ENCODE measurements at regions not wholly inside any gene's neighbourhood (a gene's known extent, or its start where the extent isn't known, plus 50 kb on each side); places are given as distances from the start of the nearest gene placed in this dataset.
"Not testable (repeated sequence)": the region's sequence is repeated elsewhere in the genome, so short reads cannot be mapped to it uniquely, and the experiment has no call there.

- FAIRE-seq, result not testable (repeated sequence)
Observed at GRCh38 chr5:62238584-62238983, 67.4 kb upstream of the KIF2A start.

- not testable (repeated sequence) for FAIRE-seq
Observed at GRCh38 chr5:62240494-62240893, 65.5 kb upstream of the KIF2A start.

- not testable (repeated sequence) for FAIRE-seq
Observed at GRCh38 chr5:62242000-62242399, 64.0 kb upstream of the KIF2A start.

GRCh38 chr5:62243046-62243445, 63.0 kb upstream of the KIF2A start:
- not testable (repeated sequence) for FAIRE-seq

- FAIRE-seq, result not testable (repeated sequence)
Observed at GRCh38 chr5:62248192-62248591, 57.8 kb upstream of the KIF2A start.

- not testable (repeated sequence) for FAIRE-seq
Observed at GRCh38 chr5:62250085-62250484, 55.9 kb upstream of the KIF2A start.

- not testable (repeated sequence) for FAIRE-seq
Observed at GRCh38 chr5:62250919-62251318, 55.1 kb upstream of the KIF2A start.

- FAIRE-seq, result not testable (repeated sequence)
Observed at GRCh38 chr5:62252519-62252918, 53.5 kb upstream of the KIF2A start.

- not testable (repeated sequence) for FAIRE-seq
Observed at GRCh38 chr5:62255551-62255950, 50.5 kb upstream of the KIF2A start.

GRCh38 chr5:62256161-62257019, 49.6 kb upstream of the KIF2A start:
- no peak for FAIRE-seq
